Suprapubic skin (tissue), 4 donors: ENCODE measurements at regions not wholly inside any gene's neighbourhood (a gene's known extent, or its start where the extent isn't known, plus 50 kb on each side); places are given as distances from the start of the nearest gene placed in this dataset.

ENCODE experiments used
- DNase-seq, 2 donors: peaks; one replicate each; pipeline ENCODE4 v3.0.0-alpha.2; 2019; ENCODE audit warnings: low spot score in 2 of 2
- H3K27ac ChIP-seq: fragments of 200-600 bp; sonication (generic); one replicate; pipeline ENCODE4 v1.5.1; 2019
- H3K27me3 ChIP-seq: fragments of 200-600 bp; sonication (generic); one replicate; pipeline ENCODE4 v1.5.1; 2019
- H3K36me3 ChIP-seq: fragments of 200-600 bp; sonication (generic); one replicate; pipeline ENCODE4 v1.5.1; 2019
- H3K4me1 ChIP-seq: fragments of 200-600 bp; sonication (generic); one replicate; pipeline ENCODE4 v1.5.1; 2019
- H3K4me3 ChIP-seq: fragments of 200-600 bp; sonication (generic); one replicate; pipeline ENCODE4 v1.5.1; 2019; ENCODE audit warnings: mild to moderate bottlenecking
- H3K9me3 ChIP-seq: fragments of 200-600 bp; sonication (generic); one replicate; pipeline ENCODE4 v1.5.1; 2019
- EP300 ChIP-seq: sonication (generic); formaldehyde crosslinking; IDR thresholded peaks from one replicate; pipeline ENCODE4 v1.6.1; 2017; ENCODE audit warnings: antibody characterized with exemption
- POLR2A ChIP-seq, 2 donors: fragments of 450-650 bp; IDR thresholded peaks; one replicate each; pipeline ENCODE4 v1.6.1; 2017; ENCODE audit warnings: antibody characterized with exemption in 2 of 2, mild to moderate bottlenecking in 2 of 2, moderate library complexity in 2 of 2
- POLR2AphosphoS5 ChIP-seq, 3 donors: sonication (generic); formaldehyde crosslinking; IDR thresholded peaks; one replicate each; pipeline ENCODE4 v1.6.1; 2017; ENCODE audit warnings: antibody characterized with exemption in 3 of 3
- WGBS: methylation state at CpG from one replicate; pipeline ENCODE4 v1.1.5; 2018; 5-methylcytosine and 5-hydroxymethylcytosine counted together
- TF ChIP-seq, protein P1 (sequence below), 2 donors: fragments of 200-600 bp in 1 of 2; fragments of 450-650 bp in 1 of 2; sonication (generic) in 1 of 2; IDR thresholded peaks; one replicate each; pipeline ENCODE4 v1.5.1; 2016 to 2019; ENCODE audit warnings: antibody characterized with exemption in 2 of 2, mild to moderate bottlenecking in 1 of 2, moderate library complexity in 1 of 2

- DNase-seq, result no peak
- Histone ChIP-seq H3K27ac (no peak overlapping the region), H3K4me3 (no peak overlapping the region), H3K27me3 (peaks cover 88% of the 10 kb centered on the region), H3K36me3 (no peaks in the 10 kb centered on the region), H3K4me1 (no peaks in the 10 kb centered on the region), H3K9me3 (no peaks in the 10 kb centered on the region)
- 73% methylated on average over 4 of the region's 4 CpGs for WGBS
- no peak for TF ChIP-seq POLR2A (IDR thresholded peaks at IDR 0.05)
- TF ChIP-seq POLR2AphosphoS5 (IDR thresholded peaks at IDR 0.05), result no peak
- TF ChIP-seq EP300, result no peak
- TF ChIP-seq, protein P1, sequence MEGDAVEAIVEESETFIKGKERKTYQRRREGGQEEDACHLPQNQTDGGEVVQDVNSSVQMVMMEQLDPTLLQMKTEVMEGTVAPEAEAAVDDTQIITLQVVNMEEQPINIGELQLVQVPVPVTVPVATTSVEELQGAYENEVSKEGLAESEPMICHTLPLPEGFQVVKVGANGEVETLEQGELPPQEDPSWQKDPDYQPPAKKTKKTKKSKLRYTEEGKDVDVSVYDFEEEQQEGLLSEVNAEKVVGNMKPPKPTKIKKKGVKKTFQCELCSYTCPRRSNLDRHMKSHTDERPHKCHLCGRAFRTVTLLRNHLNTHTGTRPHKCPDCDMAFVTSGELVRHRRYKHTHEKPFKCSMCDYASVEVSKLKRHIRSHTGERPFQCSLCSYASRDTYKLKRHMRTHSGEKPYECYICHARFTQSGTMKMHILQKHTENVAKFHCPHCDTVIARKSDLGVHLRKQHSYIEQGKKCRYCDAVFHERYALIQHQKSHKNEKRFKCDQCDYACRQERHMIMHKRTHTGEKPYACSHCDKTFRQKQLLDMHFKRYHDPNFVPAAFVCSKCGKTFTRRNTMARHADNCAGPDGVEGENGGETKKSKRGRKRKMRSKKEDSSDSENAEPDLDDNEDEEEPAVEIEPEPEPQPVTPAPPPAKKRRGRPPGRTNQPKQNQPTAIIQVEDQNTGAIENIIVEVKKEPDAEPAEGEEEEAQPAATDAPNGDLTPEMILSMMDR (IDR thresholded peaks at IDR 0.05), result no peak
Observed at GRCh38 chr17:74054249-74054648, 149.2 kb upstream of the RPL38 start.

DNA sequence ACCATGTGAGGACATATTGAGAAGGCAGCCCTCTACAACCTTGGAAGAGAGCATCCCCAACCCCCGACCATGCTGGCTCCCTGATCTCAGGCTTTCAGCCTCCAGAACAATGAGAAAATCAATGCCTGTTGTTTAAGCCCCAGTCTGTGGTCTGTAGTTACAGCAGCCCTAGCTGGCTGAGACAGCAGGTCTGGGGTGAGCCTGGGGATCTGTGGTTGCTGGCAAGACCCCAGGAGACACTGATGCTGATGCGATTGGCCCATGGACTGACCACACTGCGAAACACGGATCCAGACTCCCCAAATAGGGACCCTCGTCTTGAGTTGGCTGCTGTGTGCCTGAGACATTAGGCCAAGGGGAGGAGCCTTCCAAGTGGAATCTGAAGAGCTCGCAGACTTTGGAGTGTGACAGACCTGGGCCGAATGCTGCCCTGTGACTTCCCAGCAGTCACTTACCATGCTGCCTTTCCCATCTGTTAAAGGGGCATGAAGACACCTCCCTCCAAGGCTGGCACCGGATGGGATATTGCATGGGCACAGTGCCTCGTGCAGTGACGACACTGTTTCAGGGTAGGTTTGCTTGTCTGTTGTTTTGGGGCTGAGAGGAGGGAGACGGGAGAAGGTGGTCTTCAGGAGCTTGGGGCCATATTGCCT lies 147.8 kb upstream of the RPL38 start:
- WGBS, result 43% methylated on average over 6 of the region's 11 CpGs

GRCh38 chr17:74059479-74060240 lies 143.8 kb upstream of the RPL38 start:
- no peaks in the 10 kb centered on the region for H3K4me1 ChIP-seq
- H3K27me3 ChIP-seq, result peaks cover 73% of the 10 kb centered on the region
- WGBS, result 74% methylated on average over 3 of the region's 4 CpGs
- TF ChIP-seq, protein P1 (IDR thresholded peaks at IDR 0.05), result no peak
- TF ChIP-seq EP300 (no peak), POLR2A (IDR thresholded peaks at IDR 0.05) (no peak), POLR2AphosphoS5 (IDR thresholded peaks at IDR 0.05) (no peak)
- no peak overlapping the region for H3K4me3 ChIP-seq
- H3K36me3 ChIP-seq, result no peaks in the 10 kb centered on the region
- no peak for DNase-seq
- no peaks in the 10 kb centered on the region for H3K9me3 ChIP-seq
- H3K27ac ChIP-seq, result no peak overlapping the region

More for the DNA sequence above, 147.8 kb upstream of the RPL38 start:
- DNase-seq, result no peak
- no peaks in the 10 kb centered on the region for H3K9me3 ChIP-seq
- peaks cover 85% of the 10 kb centered on the region for H3K27me3 ChIP-seq
- H3K36me3 ChIP-seq, result no peaks in the 10 kb centered on the region
- no peak overlapping the region for H3K4me3 ChIP-seq
- H3K27ac ChIP-seq, result no peak overlapping the region
- no peak for TF ChIP-seq POLR2A (IDR thresholded peaks at IDR 0.05)
- TF ChIP-seq POLR2AphosphoS5 (IDR thresholded peaks at IDR 0.05), result no peak
- TF ChIP-seq, protein P1 (IDR thresholded peaks at IDR 0.05), result no peak
- no peak for TF ChIP-seq EP300
- no peaks in the 10 kb centered on the region for H3K4me1 ChIP-seq

- H3K27ac ChIP-seq, result no peak overlapping the region
- DNase-seq, result no peak
- H3K9me3 ChIP-seq, result no peaks in the 10 kb centered on the region
- TF ChIP-seq EP300 (no peak), POLR2AphosphoS5 (IDR thresholded peaks at IDR 0.05) (no peak), POLR2A (IDR thresholded peaks at IDR 0.05) (no peak)
- TF ChIP-seq, protein P1 (IDR thresholded peaks at IDR 0.05), result no peak
- H3K36me3 ChIP-seq, result no peaks in the 10 kb centered on the region
- WGBS, result 70% methylated on average over 5 of the region's 5 CpGs
- no peak overlapping the region for H3K4me3 ChIP-seq
- H3K27me3 ChIP-seq, result peaks cover 54% of the 10 kb centered on the region
- H3K4me1 ChIP-seq, result no peaks in the 10 kb centered on the region
Observed at GRCh38 chr17:74061758-74062157, 141.7 kb upstream of the RPL38 start.

DNA sequence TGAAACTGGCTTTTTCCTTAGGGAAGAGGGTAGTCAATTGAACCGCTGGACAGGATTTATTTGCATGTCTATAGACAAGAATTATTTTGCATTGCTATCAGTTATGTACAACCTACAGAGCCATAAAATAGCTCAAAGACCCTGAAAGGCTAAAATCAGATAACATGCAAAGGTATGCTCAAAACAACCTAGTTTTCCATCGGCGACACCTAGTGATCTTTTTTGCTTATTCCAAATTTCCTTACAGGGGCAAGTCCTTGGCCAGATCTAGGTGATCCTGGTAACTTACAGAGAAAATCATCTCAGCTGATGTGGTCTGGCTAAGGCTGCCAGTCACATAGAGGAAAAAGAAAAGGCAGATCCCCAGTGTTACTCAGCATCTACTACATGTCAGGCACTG lies 141.2 kb upstream of the RPL38 start:
- TF ChIP-seq POLR2AphosphoS5 (IDR thresholded peaks at IDR 0.05), result no peak
- TF ChIP-seq, protein P1 (IDR thresholded peaks at IDR 0.05), result no peak
- no peak for TF ChIP-seq EP300
- no peak for TF ChIP-seq POLR2A (IDR thresholded peaks at IDR 0.05)
- no peak for DNase-seq
- Histone ChIP-seq H3K36me3 (no peaks in the 10 kb centered on the region), H3K27ac (no peak overlapping the region), H3K27me3 (peaks cover 49% of the 10 kb centered on the region), H3K4me1 (no peaks in the 10 kb centered on the region), H3K4me3 (no peak overlapping the region), H3K9me3 (no peaks in the 10 kb centered on the region)
- whole genome bisulfite sequencing, result 55% methylated on average over 3 of the region's 3 CpGs
